Cardiac muscle cell (in vitro differentiated cells and primary cell): ENCODE measurements at regions not wholly inside any gene's neighbourhood (a gene's known extent, or its start where the extent isn't known, plus 50 kb on each side); places are given as distances from the start of the nearest gene placed in this dataset.
A peak's percentile ranks its signal among the peaks of the same experiment; 100 is the strongest.
"Not testable (repeated sequence)": the region's sequence is repeated elsewhere in the genome, so short reads cannot be mapped to it uniquely, and the experiment has no call there.

ENCODE experiments used
- DNase-seq, 2 donors: peaks; one replicate each; pipeline versions ENCODE4 v3.0.0 to v3.0.0-alpha.2; 2010 to 2017; ENCODE audit warnings: low read depth in 1 of 2, low spot score in 1 of 2
- H3K27ac ChIP-seq: fragments of 200-600 bp; sonication (generic); 2 replicates; pipeline ENCODE4 v1.5.1; 2016
- H3K27me3 ChIP-seq: fragments of 200-600 bp; sonication (generic); 2 replicates; pipeline ENCODE4 v1.6.0; 2016; ENCODE audit warnings: control low read depth
- H3K36me3 ChIP-seq: fragments of 200-600 bp; sonication (generic); 2 replicates; pipeline ENCODE4 v1.5.1; 2016; ENCODE audit warnings: control low read depth
- H3K4me1 ChIP-seq: fragments of 200-600 bp; sonication (generic); 2 replicates; pipeline ENCODE4 v1.8.1; 2017; ENCODE audit warnings: low read depth, mild to moderate bottlenecking, mixed run types
- H3K4me3 ChIP-seq: fragments of 200-600 bp; sonication (generic); 2 replicates; pipeline ENCODE4 v1.5.1; 2016; ENCODE audit warnings: mild to moderate bottlenecking
- H3K9me3 ChIP-seq: fragments of 200-600 bp; sonication (generic); 2 replicates; pipeline ENCODE4 v1.5.1; 2017; ENCODE audit warnings: low read depth, mild to moderate bottlenecking, control low read depth
- TF ChIP-seq, protein P1 (sequence below): IDR thresholded peaks from 2 replicates; pipeline ENCODE4 v1.5.1; 2012; ENCODE audit warnings: low read depth, mild to moderate bottlenecking, low read length

DNA sequence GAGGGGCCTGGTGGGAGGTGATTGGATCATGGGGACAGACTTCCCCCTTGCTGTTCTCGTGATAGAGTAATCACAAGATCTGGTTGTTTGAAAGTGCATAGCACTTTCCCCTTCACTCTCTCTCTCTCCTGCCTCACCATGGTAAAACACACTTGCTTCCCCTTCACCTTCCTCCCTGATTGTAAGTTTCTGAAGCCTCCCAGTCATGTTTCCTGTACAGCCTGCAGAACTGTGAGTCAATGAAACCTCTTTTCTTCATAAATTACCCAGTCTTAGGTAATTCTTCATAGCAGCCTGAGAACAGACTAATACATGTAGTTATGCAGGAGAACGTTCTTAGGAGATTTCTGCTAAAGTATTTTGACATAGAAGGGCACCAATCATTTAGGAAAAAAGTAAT lies 59.9 kb upstream of the FBXO28 start:
- no peak overlapping the region for H3K27ac ChIP-seq

DNA sequence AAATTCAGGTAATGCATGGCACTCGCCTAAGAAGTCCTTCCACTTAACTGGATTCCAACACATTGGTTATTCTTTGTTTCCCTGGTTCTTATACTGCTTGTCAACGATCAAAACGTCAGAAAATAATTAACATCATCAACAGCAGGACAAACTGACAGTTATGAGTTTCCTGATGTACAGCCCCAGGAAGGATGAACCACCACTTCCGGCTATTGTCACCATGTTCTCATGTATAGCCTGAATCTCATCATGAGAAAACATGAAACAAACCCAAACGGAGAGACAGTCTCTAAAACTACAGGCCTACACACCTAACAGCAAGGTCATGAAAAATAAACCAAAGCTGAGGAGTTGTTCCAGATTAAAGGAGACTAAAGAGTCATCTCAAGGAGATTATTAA lies 60.5 kb upstream of the FBXO28 start:
- Histone ChIP-seq H3K4me3 (no peak overlapping the region), H3K36me3 (no peaks in the 10 kb centered on the region), H3K27me3 (no peaks in the 10 kb centered on the region), H3K27ac (no peak overlapping the region), H3K4me1 (no peaks in the 10 kb centered on the region), H3K9me3 (no peaks in the 10 kb centered on the region)
- TF ChIP-seq, protein P1, sequence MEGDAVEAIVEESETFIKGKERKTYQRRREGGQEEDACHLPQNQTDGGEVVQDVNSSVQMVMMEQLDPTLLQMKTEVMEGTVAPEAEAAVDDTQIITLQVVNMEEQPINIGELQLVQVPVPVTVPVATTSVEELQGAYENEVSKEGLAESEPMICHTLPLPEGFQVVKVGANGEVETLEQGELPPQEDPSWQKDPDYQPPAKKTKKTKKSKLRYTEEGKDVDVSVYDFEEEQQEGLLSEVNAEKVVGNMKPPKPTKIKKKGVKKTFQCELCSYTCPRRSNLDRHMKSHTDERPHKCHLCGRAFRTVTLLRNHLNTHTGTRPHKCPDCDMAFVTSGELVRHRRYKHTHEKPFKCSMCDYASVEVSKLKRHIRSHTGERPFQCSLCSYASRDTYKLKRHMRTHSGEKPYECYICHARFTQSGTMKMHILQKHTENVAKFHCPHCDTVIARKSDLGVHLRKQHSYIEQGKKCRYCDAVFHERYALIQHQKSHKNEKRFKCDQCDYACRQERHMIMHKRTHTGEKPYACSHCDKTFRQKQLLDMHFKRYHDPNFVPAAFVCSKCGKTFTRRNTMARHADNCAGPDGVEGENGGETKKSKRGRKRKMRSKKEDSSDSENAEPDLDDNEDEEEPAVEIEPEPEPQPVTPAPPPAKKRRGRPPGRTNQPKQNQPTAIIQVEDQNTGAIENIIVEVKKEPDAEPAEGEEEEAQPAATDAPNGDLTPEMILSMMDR: no peak
- DNase-seq: no peak

More for the DNA sequence above, 59.9 kb upstream of the FBXO28 start:
- TF ChIP-seq, protein P1: no peak
- Histone ChIP-seq H3K27me3 (no peaks in the 10 kb centered on the region), H3K4me3 (no peak overlapping the region), H3K4me1 (no peaks in the 10 kb centered on the region), H3K9me3 (no peaks in the 10 kb centered on the region), H3K36me3 (no peaks in the 10 kb centered on the region)
- no peak for DNase-seq

DNA sequence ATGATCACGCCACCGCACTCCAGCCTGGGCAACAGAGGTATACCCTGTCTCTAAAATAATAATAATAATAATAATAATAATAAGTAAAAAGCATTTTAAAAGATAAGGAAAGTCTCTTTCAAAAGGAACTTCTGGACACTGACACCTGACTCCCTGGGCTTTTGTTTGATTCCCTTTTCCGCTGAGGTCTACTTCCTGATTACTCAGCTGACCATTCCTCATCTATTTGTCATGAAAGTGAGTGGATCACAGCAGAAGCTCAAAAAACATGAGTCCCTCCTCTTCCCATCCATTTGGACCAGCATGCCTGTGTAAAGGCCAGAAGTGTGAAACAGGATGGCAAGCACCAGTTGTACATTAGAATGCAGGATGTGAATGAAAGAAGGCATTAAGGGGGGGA lies 61.1 kb upstream of the FBXO28 start:
- Histone ChIP-seq H3K36me3 (no peaks in the 10 kb centered on the region), H3K4me3 (no peak overlapping the region), H3K27ac (no peak overlapping the region), H3K27me3 (no peaks in the 10 kb centered on the region), H3K4me1 (no peaks in the 10 kb centered on the region), H3K9me3 (no peaks in the 10 kb centered on the region)
- TF ChIP-seq, protein P1: no peak
- DNase-seq: peak in 1 of 2 donors; percentile 26

DNA sequence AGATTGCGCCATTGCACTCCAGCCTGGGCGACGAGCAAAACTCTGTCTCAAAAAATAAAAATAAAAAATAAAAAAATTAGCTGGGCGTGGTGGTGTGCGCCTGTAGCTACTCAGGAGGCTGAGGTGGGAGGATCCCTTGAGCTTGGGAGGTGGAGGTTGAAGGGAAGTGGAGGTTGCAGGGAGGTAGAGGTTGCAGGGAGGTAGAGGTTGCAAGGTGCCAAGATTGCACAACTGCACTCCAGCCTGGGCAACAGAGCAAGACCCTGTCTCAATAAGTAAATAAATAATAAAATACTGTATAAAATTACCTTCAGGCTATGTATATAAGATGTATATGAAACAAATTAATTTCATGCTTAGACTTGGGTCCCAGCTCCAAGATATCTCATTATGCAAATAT lies 62.1 kb upstream of the FBXO28 start:
- H3K4me1 ChIP-seq, H3K27ac ChIP-seq, H3K27me3 ChIP-seq, H3K9me3 ChIP-seq, DNase-seq, H3K36me3 ChIP-seq, H3K4me3 ChIP-seq: not testable (repeated sequence)

DNA sequence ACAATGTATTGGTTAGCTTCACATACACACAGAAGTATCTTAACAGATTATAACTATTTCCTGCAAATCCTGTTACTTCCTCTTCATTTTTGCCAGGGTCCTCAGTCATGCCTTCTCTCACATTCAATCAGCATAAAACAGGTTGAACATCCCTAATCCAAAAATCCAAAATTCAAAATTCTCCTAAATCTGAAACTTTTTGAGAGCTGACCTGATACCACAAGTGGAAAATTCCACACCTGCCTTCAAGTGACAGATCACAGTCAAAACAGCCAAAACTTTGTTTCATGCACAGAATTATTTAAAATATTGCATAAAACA lies 62.9 kb upstream of the FBXO28 start:
- H3K36me3 ChIP-seq: no peaks in the 10 kb centered on the region
- H3K27ac ChIP-seq: no peak overlapping the region
- H3K4me3 ChIP-seq: no peak overlapping the region
- no peak for DNase-seq
- H3K27me3 ChIP-seq: no peaks in the 10 kb centered on the region
- TF ChIP-seq, protein P1: no peak
- no peaks in the 10 kb centered on the region for H3K4me1 ChIP-seq
- H3K9me3 ChIP-seq: no peaks in the 10 kb centered on the region

DNA sequence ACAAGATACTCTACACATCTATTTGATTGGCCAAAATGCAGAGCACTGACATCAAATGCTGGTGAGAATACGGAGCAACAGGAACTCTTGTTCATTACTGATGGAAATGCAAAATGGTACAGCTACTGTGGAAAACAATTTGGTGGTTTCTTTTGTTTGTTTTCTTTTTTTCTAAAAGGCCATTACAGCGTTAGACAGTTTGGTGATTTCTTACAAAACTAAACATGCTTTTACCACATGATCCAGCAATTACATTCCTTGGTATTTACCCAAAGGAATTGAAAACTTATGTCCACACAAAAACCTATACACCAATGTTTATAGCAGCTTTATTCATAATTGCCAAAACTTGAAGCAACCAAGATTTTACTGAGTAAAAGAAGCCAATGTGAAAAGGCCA lies 66.4 kb upstream of the FBXO28 start:
- Histone ChIP-seq H3K4me3 (no peak overlapping the region), H3K36me3 (no peaks in the 10 kb centered on the region), H3K27ac (no peak overlapping the region), H3K27me3 (no peaks in the 10 kb centered on the region), H3K4me1 (no peaks in the 10 kb centered on the region), H3K9me3 (no peaks in the 10 kb centered on the region)
- TF ChIP-seq, protein P1: no peak
- no peak for DNase-seq
